Prostate gland (tissue), 2 donors: ENCODE measurements at regions not wholly inside any gene's neighbourhood (a gene's known extent, or its start where the extent isn't known, plus 50 kb on each side); places are given as distances from the start of the nearest gene placed in this dataset.

Source experiments
- DNase-seq: peaks from one replicate; pipeline ENCODE4 v3.0.0-alpha.2; 2019; ENCODE audit warnings: low spot score
- H3K27ac ChIP-seq, 2 donors: fragments of 200-600 bp; sonication (generic); 2 replicates each; pipeline ENCODE4 v1.5.1; 2017 to 2019
- H3K27me3 ChIP-seq: fragments of 200-600 bp; sonication (generic); replicated peaks from 2 replicates; pipeline ENCODE4 v1.5.1; 2019; ENCODE audit not compliant: insufficient read depth
- H3K36me3 ChIP-seq, 2 donors: fragments of 200-600 bp; sonication (generic); 1 replicate in 1 of 2; 2 replicates in 1 of 2; pipeline versions ENCODE4 v1.5.1 to v1.8.1; 2017 to 2019
- H3K4me1 ChIP-seq: fragments of 200-600 bp; sonication (generic); replicated peaks from 2 replicates; pipeline ENCODE4 v1.5.1; 2019
- H3K4me3 ChIP-seq, 2 donors: fragments of 200-600 bp; sonication (generic); 2 replicates each; pipeline ENCODE4 v1.5.1; 2017 to 2019
- H3K9me3 ChIP-seq: fragments of 200-600 bp; sonication (generic); 2 replicates; pipeline ENCODE4 v1.5.1; 2017
- POLR2A ChIP-seq: fragments of 450-650 bp; IDR thresholded peaks from one replicate; pipeline ENCODE4 v1.6.1; 2016; ENCODE audit warnings: antibody characterized with exemption, mild to moderate bottlenecking
- POLR2AphosphoS5 ChIP-seq: sonication (generic); formaldehyde crosslinking; IDR thresholded peaks from one replicate; pipeline ENCODE4 v1.6.1; 2017; ENCODE audit warnings: antibody characterized with exemption
- WGBS: methylation state at CpG from one replicate; pipeline ENCODE4 v1.1.5; 2018; 5-methylcytosine and 5-hydroxymethylcytosine counted together
- intact Hi-C: fragments of 100-400 bp; cut with DNase I; formaldehyde crosslinking; loops from one replicate; pipeline ENCODE4 v1.14.2; 2022
- TF ChIP-seq, protein P1 (sequence below), 4 experiments: fragments of 200-600 bp in 2 of 4; fragments of 450-650 bp in 2 of 4; sonication (generic) in 2 of 4; IDR thresholded peaks; 1 replicate in 3 of 4; 2 replicates in 1 of 4; pipeline ENCODE4 v1.5.1; 2016 to 2019; ENCODE audit warnings: antibody characterized with exemption in 4 of 4, mild to moderate bottlenecking in 2 of 4, moderate library complexity in 2 of 4

DNA sequence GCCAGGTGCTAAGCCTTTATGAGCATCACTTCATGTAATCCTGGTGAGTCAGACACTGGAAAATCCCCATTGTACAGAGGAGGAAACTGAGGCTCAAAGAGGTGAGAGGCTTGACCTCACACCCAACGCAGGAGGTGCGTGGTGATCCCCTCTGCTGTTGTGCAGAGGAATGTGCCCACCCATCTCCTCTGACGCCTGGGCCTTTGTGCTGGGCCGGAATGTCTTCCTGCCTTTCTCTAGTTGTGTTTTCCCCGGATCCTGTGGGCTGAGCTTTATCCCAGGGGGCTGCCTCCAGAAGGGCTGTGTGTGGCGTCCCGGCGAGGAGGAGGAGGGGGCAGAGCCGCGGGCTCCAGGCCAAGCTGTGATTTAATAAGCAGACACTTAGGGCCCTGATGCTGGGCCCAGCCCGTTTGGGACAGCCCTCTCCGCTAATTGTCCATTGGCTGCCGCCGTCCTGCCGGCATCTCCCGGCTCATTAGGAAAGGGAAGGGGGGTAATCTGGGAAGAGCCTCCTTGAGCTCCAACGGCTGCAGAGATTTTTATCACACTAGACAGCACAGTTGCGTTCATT lies 653.6 kb downstream of the MED13L start:
- 41% methylated on average over 18 of the region's 18 CpGs for whole genome bisulfite sequencing
- no peaks in the 10 kb centered on the region for H3K27me3 ChIP-seq
- TF ChIP-seq POLR2AphosphoS5 (no peak), POLR2A (no peak)
- TF ChIP-seq, protein P1, sequence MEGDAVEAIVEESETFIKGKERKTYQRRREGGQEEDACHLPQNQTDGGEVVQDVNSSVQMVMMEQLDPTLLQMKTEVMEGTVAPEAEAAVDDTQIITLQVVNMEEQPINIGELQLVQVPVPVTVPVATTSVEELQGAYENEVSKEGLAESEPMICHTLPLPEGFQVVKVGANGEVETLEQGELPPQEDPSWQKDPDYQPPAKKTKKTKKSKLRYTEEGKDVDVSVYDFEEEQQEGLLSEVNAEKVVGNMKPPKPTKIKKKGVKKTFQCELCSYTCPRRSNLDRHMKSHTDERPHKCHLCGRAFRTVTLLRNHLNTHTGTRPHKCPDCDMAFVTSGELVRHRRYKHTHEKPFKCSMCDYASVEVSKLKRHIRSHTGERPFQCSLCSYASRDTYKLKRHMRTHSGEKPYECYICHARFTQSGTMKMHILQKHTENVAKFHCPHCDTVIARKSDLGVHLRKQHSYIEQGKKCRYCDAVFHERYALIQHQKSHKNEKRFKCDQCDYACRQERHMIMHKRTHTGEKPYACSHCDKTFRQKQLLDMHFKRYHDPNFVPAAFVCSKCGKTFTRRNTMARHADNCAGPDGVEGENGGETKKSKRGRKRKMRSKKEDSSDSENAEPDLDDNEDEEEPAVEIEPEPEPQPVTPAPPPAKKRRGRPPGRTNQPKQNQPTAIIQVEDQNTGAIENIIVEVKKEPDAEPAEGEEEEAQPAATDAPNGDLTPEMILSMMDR (IDR thresholded peaks at IDR 0.05), result no peak
- H3K4me1 ChIP-seq, result no peaks in the 10 kb centered on the region
- H3K27ac ChIP-seq, result no peak overlapping the region
- intact Hi-C loops, result no loop called here
- H3K36me3 ChIP-seq, result no peaks in the 10 kb centered on the region
- H3K4me3 ChIP-seq, result no peak overlapping the region
- DNase-seq, result no peak
- no peaks in the 10 kb centered on the region for H3K9me3 ChIP-seq

DNA sequence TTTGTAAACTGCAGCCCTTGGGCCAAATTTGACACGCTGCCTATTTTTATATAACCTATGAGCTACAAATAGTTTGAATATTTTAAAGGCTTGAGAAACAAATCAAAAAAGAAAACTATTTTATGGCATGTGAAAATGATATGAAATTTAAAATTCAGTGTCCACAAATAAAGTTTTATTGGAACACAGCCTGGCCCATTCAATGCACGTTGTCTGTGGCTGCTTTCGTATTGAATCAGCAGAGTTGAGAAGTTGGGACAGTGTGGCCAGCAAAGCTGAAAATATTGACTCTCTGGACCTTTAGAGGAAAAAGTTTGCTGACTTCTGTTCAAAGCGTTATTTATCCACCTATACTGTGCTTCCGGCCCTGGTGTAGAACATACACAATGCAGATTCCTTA lies 654.2 kb downstream of the MED13L start:
- intact Hi-C loops, result no loop called here
- Histone ChIP-seq H3K4me1 (no peaks in the 10 kb centered on the region), H3K4me3 (no peak overlapping the region), H3K36me3 (no peaks in the 10 kb centered on the region), H3K9me3 (no peaks in the 10 kb centered on the region), H3K27ac (no peak overlapping the region), H3K27me3 (no peaks in the 10 kb centered on the region)
- WGBS, result 91% methylated on average over 5 of the region's 5 CpGs
- TF ChIP-seq POLR2A (no peak), POLR2AphosphoS5 (no peak)
- TF ChIP-seq, protein P1 (IDR thresholded peaks at IDR 0.05), result no peak
- DNase-seq, result no peak

DNA sequence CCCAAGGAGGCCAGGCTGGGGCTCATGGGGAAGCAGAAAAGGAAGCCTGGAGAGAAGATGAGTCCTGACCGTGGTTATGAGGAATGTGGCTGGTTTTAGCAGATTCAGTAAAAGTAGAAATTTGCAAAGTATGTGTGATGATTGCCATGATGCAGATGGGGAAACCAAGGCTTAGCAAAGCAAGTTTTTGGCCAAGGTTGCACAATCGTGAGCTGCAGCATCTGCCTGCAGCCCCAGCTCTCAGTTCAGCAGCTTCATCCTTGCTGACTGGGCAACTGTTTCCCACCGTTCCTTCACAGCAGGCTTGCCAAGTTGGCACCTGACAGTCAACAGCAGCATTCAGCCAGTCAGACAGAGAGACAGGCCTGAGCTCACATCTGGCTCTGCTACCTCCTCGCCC lies 656.7 kb downstream of the MED13L start:
- Histone ChIP-seq H3K27me3 (no peaks in the 10 kb centered on the region), H3K36me3 (no peaks in the 10 kb centered on the region), H3K9me3 (no peaks in the 10 kb centered on the region), H3K4me1 (no peaks in the 10 kb centered on the region), H3K4me3 (no peak overlapping the region), H3K27ac (no peak overlapping the region)
- no peak for TF ChIP-seq POLR2AphosphoS5
- TF ChIP-seq, protein P1 (IDR thresholded peaks at IDR 0.05), result no peak
- intact Hi-C loops, result no loop called here
- 73% methylated on average over 4 of the region's 4 CpGs for WGBS
- DNase-seq, result no peak

DNA sequence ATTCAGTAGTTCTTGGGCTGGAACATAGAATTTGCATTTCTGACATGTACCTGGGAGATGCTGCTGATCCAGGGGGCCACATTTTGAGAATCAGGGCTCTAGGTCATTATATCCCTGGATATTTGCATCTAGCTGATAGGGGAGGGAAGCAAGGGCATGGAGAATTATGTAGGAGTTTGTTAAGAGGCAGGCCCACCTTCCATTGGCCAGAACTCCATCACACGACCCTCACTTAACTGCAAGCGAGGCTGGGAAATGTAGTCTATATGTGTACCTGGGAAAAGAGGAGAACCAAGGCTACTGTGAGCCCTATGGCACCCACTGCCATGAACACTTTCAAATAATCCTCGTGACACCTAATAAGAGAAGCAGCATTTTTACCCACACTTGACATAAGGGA lies 657.6 kb downstream of the MED13L start:
- H3K4me3 ChIP-seq, result no peak overlapping the region
- intact Hi-C loops, result no loop called here
- DNase-seq, result no peak
- WGBS, result 84% methylated on average over 3 of the region's 3 CpGs
- H3K27ac ChIP-seq, result no peak overlapping the region
- no peaks in the 10 kb centered on the region for H3K9me3 ChIP-seq
- no peaks in the 10 kb centered on the region for H3K27me3 ChIP-seq
- no peaks in the 10 kb centered on the region for H3K4me1 ChIP-seq
- TF ChIP-seq, protein P1 (IDR thresholded peaks at IDR 0.05), result no peak
- no peak for TF ChIP-seq POLR2A
- TF ChIP-seq POLR2AphosphoS5, result no peak
- H3K36me3 ChIP-seq, result no peaks in the 10 kb centered on the region

DNA sequence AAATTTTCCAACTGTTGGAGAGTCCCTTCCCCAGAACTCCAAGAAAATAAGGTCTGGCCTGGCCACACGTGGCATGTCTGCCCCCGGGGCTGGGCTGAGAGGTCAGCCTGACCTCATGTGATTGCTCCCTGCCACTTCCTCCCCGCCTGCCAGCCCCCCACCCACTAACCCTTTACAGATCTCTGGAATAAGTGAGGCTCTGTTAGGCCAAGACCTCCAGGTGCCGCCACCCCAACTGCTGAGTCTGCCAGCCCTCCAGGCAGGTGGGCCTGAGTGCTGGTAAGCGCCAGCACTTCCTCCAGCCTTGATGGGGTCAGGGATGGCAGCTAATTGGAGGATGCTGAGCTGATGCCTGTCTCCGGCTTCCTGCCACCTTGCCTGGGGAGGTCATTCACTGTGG lies 658.4 kb downstream of the MED13L start:
- no peak for DNase-seq
- intact Hi-C loops, result no loop called here
- H3K36me3 ChIP-seq, result no peaks in the 10 kb centered on the region
- H3K27ac ChIP-seq, result no peak overlapping the region
- WGBS, result 89% methylated on average over 6 of the region's 6 CpGs
- H3K4me3 ChIP-seq, result no peak overlapping the region
- no peaks in the 10 kb centered on the region for H3K27me3 ChIP-seq
- TF ChIP-seq, protein P1 (IDR thresholded peaks at IDR 0.05), result no peak
- TF ChIP-seq POLR2AphosphoS5, result no peak
- no peak for TF ChIP-seq POLR2A
- no peaks in the 10 kb centered on the region for H3K4me1 ChIP-seq
- H3K9me3 ChIP-seq, result no peaks in the 10 kb centered on the region
